Stimulated activated CD4-positive, alpha-beta T cell treated with anti-CD3 and anti-CD28 coated beads, Interleukin-1b, Interleukin-23, amount 100 ng/mL, for 4 hours (primary cell): ENCODE measurements at regions not wholly inside any gene's neighbourhood (a gene's known extent, or its start where the extent isn't known, plus 50 kb on each side); places are given as distances from the start of the nearest gene placed in this dataset.
"Not testable (repeated sequence)": the region's sequence is repeated elsewhere in the genome, so short reads cannot be mapped to it uniquely, and the experiment has no call there.

Source experiments
- DNase-seq, 2 donors: peaks; one replicate each; pipeline ENCODE4 v3.0.0-alpha.2; 2020; ENCODE audit warnings: low read depth in 2 of 2

GRCh38 chr1:29599826-29600225 lies 363.5 kb downstream of the PTPRU start:
- DNase-seq: no peak

DNA sequence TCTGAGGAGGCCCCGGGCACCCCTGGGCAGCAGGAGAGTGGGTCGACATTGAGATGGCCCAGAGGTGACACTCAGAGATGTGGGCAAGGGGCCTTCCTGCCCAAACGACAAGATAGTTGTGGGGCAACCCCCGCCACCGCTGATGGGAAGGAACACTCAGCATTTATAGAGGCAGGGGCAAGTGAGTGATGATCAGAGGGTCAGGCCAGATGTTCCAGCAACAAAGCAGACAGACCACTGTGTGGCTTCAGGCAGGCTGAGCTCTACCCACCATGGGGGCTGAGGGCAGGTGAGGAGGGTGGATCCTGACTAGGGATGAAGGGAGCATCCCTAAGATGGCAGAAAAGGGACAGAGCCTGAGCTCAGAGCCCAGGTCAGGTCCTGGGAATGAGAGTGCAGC lies 362.7 kb downstream of the PTPRU start:
- DNase-seq: no peak

DNA sequence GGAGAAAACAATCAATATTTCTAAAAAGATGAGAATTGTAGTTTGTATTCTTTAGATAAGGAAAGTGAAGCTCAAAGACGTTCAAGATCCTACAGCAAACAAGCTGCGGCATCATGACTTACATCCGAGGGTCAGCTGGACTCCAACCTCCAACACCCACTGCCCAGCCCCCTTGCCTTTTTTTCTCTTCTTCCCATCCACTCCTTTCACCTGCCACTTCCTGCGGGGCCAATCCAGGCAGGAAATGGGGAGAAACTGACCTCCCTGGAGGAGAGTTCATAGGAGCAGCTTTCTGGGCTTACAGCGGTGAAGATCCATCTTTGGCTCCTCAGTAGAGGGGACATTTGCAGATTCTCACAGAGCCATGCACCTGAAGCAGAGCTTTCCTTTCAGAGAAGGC lies 361.5 kb downstream of the PTPRU start:
- no peak for DNase-seq

GRCh38 chr1:29593601-29594382 lies 357.5 kb downstream of the PTPRU start:
- no peak for DNase-seq

DNA sequence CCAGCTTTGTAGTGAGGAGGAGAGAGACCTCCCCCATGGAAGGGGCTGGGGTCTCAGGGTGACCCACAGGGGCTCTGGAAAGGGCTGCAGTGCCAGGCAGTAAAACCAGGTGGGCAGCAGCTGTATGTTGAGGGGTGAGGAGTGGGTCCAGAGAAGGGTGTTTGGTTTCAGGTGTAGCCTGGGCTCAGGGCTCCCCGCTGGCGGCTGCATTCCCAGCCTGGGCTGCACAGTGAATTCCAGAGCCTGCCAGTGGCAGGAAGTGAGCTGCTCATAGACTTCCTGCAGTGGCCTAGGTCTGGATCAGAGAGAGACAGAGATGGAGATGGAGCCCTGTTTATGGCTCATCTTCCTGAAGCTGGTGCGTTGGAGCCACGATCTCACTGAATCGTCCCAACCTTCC lies 356.4 kb downstream of the PTPRU start:
- DNase-seq: no peak

- DNase-seq: no peak
Measured at GRCh38 chr1:29592261-29592615, 355.9 kb downstream of the PTPRU start.

GRCh38 chr1:29591601-29592260 lies 355.4 kb downstream of the PTPRU start:
- no peak for DNase-seq

GRCh38 chr1:29590583-29591565 lies 354.6 kb downstream of the PTPRU start:
- no peak for DNase-seq

DNA sequence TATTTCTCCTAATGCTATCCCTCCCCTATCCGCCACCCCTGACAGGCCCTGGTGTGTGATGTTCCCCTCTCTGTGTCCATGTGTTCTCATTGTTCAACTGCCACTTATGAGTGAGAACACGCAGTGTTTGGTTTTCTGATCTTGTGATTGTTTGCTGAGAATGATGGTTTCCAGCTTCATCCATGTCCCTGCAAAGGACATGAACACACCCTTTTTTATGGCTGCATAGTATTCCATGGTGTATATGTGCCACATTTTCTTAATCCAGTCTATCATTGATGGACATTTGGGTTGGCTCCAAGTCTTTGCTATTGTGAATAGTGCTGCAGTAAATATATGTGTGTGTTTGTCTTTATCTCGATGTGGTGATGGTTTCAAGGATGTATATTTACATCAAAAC lies 353.4 kb downstream of the PTPRU start:
- not testable (repeated sequence) for DNase-seq

DNA sequence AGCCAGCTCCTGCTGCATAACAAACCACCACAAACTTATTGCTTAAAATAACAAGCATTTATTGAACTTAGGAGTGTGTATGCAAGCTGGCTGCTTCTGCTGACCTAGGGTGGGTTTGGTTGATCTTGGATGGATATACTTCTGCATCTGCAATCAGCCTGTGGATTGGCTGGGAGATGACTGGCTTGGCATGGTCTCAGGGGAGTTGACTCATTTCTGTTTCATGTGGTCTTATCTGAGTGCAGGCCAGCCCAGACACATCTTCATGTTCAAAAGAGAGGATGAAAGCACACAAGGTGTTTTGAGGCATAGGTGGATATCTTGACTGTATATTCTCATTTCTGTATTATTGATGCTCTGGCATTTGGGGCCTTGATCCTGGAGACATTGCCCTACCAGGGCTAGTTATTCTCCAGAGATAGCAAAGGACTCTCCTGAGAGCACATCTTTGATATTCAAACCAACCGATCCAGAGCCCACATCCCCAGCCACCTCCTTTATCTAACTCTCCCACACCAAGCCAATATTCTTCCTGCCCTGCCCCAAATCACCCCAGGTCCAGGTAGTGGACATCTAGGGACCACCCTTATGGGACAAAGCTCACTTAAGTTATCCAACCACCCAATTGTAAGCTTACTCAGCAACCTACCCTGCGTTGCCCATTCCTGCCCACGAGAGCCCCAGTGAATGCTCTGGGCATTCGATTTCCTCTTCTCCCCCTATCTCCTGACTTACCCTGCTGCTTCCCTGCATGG lies 350.8 kb downstream of the PTPRU start:
- DNase-seq: no peak

DNA sequence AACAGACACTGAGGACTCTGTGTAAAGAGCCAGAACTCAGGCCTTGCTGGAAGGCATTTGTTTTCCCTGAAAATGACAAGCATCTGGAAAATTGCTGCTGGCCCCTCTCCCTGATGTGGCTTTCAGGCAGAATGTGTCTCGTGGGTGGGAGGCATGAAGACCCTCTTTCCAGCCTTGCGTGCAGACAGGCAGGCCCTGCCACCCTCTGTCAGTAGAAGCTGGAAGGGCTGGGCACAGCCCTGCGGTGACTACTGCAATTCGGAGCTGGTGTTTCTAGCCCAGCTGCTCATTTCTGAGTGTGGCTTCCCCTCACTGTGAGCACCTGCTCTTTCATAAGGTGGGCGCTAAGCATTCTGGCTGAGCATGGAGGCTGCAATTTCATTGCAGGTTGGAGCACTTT lies 349.9 kb downstream of the PTPRU start:
- no peak for DNase-seq

DNA sequence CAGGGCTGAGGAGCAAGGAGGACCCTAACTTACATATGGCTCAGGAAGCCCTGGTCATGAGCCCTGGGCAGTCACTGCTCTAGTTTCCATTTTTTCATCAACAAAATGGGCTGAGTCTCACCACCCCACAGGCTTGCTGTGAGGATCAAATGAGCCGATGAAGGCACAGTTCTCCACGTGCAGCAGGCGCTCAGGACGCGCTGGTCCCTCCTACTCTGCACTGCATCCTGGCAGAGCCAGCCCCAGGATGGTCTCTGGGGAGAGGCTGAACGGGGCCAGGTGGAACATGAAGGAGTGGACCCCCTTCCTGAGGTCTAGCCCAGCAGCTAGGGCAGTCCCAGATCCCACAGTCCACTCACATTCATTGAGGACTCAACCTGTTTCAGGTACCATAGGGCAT lies 349.3 kb downstream of the PTPRU start:
- DNase-seq: no peak

GRCh38 chr1:29585201-29585600 lies 348.9 kb downstream of the PTPRU start:
- DNase-seq: no peak

GRCh38 chr1:29584776-29585175 lies 348.5 kb downstream of the PTPRU start:
- no peak for DNase-seq

- DNase-seq: no peak
Measured at GRCh38 chr1:29584362-29584761, 348.0 kb downstream of the PTPRU start.

- no peak for DNase-seq
Measured at GRCh38 chr1:29583727-29584126, 347.4 kb downstream of the PTPRU start.

- no peak for DNase-seq
Measured at GRCh38 chr1:29581256-29581655, 344.9 kb downstream of the PTPRU start.

DNA sequence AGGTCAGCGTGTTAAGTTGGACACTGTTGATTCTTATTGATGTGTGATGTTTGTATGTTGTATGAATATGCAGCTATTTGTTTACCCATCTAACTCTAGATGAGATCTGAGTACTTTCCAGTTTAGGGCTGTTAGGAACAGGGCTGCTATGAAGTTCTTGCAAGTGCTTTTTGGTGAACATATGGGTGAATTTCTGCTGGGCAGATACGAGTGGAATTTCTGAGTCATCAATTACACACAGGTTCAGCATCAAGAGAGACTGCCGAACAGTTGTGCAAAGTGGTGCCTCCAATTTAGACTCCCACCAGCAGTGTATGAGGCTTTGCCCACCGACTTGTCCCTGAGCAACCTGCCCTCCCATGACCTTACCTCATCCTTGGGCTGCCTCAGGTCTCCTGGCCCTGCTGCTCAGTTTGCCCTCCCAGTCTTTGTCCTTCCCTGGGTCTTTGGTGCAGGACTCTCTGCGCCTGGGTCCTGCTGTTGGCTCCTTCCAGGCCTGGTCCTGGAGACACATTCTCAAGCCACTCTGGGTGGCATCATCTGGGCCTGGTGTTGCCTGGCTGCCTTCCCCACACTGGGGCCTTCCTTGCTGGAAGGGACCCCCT lies 343.6 kb downstream of the PTPRU start:
- no peak for DNase-seq

- no peak for DNase-seq
Measured at GRCh38 chr1:29577512-29577911, 341.2 kb downstream of the PTPRU start.

- DNase-seq: no peak
Measured at GRCh38 chr1:29576510-29576909, 340.2 kb downstream of the PTPRU start.

DNA sequence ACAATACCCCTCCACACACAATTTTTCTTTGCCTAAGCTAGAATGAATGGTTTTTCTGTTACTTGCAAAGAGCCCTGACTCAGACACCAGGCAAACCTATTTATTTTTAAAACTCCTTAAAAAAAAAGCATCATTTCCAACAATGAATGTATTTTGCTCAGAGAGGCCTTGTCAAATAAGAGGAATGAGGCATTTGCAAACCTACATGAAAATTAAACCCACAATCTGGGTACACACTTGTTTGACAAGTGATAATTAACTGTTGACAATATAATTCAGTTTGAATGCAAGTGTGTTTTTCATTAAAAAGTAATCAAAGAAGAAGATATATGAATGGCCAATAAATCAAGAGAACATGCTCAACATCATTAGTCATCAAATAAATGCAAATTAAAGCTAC lies 339.5 kb downstream of the PTPRU start:
- no peak for DNase-seq
